NCI-H2171 treated with DMSO at 0.1 percent for 48 hours (cell line): ENCODE measurements at regions not wholly inside any gene's neighbourhood (a gene's known extent, or its start where the extent isn't known, plus 50 kb on each side); places are given as distances from the start of the nearest gene placed in this dataset.
"Not testable (repeated sequence)": the region's sequence is repeated elsewhere in the genome, so short reads cannot be mapped to it uniquely, and the experiment has no call there.

ENCODE experiments used
- DNase-seq: peaks from one replicate; lab custom pipeline; 2025; lab: John Stamatoyannopoulos, UW

DNA sequence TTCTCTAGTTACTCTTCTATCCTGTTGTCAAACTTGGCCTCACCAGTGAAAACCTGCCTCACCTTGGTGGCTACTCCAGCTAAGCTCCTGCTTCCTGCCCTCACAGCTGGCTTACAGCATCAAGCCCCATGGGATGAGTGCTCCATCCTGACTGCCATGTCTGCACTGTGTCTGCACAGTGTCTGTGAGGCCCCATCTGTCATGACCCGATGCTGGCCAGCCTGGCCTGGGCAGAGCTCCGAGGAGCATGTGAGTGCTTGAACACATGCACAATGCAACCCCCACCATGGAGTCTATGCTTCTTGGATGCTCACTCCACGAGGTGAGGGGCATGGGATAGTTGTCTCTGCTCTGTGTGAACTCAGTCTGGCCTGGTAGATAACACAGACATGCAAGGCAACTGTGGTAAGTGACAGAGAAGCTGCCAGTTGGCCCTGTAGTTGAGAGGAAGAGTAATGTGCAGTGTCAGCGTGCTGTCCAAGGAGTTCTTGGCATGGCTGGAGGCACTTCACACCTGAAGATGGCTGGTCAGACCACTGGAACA is 207.1 kb upstream of the ZNF32 start:
- DNase-seq = no peak

GRCh38 chr10:43854007-43854406 is 205.3 kb upstream of the ZNF32 start:
- DNase-seq = no peak

DNA sequence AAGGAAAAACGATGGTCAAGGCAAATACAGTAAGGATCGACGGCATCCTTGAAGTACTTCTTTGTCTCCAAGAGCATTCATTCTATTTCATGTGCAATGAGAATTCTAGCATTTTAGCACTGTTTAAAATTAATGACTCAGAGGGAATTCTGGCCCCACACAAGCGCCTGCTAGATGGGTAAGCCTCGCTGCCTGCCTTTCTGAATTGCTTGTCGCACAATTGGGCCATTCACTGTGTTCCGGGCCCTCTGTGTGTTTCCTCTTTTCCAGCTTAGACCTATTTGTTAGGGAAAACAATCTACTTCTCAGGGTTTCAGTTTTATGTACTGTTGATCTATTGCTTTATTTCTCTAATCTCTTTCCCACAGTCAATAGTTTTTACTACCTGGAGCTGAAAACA is 204.7 kb upstream of the ZNF32 start:
- no peak for DNase-seq

GRCh38 chr10:43852644-43853214 is 204.0 kb upstream of the ZNF32 start:
- no peak for DNase-seq

DNA sequence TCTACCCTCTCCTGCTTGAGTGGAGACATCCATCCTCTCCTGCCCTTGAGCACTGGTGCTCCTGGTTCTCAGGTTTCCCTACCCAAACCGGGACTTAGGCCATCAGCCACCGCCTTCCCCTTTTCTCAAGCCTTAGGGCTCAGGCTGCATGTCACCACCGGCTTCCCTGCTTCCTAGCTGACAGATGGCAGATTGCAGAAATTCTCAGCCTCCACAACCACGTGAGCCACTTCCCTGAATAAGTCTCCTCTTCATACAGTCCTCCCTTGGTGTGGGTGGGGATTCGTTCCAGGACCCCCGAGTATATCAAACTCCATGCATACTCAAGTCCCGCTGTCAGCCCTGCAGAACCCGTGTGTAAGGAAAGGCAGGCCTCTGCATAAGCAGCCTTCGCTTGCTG is 203.5 kb upstream of the ZNF32 start:
- no peak for DNase-seq

DNA sequence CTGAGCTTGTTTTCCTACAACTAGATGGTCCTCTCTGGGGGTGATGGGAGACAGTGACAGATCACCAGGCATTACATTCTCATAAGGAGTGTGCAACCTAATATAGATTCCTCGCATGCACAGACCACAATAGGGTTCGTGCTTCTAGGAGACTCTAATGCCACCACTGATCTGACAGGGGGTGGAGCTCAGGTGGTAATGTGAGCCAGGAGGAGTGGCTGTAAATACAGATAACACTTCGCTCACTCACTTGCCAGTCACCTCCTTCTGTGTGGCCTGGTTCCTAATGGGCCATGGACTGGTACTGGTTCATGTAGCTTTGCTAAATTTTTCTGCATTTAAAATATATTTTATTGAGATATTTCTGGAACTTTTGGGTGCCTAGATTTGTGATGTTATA is 202.3 kb upstream of the ZNF32 start:
- DNase-seq = no peak

DNA sequence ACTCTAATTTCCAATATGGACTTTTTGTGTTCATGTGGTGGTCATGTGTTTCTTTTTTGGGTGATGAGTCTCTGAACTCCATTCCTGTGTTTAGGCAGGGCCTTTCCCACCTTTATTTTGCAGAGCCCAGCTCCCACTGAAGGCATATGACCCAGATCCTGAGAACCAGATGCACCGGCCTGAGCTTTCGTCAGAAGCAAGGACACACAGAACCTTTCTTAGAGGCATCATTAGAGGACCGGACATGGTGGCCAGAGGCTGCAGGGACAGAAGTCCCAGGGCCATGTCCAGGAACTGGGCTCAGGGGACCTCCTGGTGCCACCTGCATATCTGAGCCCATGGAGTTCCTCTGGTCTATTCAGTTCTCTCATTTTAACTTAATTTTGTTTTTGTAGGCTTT is 200.9 kb upstream of the ZNF32 start:
- no peak for DNase-seq

GRCh38 chr10:43846968-43847367 is 198.3 kb upstream of the ZNF32 start:
- no peak for DNase-seq

DNA sequence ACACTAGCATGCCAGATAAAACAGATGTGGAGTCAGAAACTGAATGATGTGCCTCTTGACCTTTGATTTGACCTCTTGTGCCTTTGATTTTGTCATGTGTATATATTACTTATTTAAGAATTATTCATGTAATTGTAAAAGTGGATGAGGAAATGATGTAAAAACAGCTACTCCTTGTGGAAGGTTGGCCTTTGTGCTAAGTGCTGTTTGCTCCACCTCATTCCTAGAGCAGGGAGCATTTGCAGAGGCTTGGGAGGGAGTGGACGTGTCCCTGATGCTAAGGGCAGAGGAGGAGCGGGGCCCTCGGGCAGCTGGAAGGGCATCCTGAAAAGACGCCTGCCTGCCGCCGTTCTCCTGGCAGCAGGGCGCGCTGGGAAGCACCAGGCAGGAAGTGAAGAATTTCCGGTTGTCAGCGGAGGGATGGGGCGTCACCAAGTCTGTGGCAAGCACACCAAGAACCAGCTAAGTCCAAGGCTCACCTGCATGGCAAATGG is 197.6 kb upstream of the ZNF32 start:
- DNase-seq = no peak

DNA sequence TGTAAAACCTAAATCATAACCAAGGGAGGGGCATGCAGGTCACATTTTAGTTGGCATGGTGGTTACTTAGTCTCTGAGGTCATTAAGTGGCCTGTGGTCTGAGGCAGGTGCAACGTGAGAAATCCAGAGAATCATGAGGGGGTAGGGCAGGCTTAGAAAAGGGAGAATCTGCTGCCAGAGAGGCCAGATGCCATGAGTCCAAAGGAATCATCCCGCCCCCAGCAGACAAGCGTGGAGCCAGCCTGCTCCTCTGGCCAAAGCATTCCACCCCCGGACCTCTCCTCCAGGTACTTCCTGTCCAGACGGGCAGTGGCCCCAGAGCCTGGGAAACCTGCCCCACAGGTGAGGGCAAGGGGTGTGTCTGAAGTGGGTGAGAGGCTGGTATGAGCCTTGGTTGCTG is 196.4 kb upstream of the ZNF32 start:
- DNase-seq = no peak

GRCh38 chr10:43844221-43844620 is 195.5 kb upstream of the ZNF32 start:
- DNase-seq = no peak

GRCh38 chr10:43843321-43844101 is 194.8 kb upstream of the ZNF32 start:
- no peak for DNase-seq

- DNase-seq = no peak
These were observed 193.8 kb upstream of the ZNF32 start for GRCh38 chr10:43842496-43842895.

DNA sequence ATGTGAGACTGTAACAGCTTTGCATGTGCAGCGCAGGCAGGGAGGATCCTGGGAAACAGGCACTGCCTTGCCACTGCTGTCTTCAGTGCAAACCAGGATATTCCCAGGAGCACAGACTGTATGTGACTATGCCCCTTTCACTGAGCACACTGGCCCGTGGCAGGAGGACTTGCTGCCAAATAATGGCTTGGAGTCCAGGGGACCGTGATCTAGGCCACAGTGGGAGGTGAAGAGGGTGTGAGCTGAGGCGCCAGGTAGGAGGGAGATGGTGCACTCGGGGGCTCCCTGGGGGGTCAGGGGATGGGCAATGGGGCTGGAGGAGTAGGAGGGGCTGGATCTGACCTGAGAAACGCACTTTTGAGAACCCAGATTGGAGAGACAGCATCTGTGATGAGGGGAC is 193.4 kb upstream of the ZNF32 start:
- DNase-seq = no peak

DNA sequence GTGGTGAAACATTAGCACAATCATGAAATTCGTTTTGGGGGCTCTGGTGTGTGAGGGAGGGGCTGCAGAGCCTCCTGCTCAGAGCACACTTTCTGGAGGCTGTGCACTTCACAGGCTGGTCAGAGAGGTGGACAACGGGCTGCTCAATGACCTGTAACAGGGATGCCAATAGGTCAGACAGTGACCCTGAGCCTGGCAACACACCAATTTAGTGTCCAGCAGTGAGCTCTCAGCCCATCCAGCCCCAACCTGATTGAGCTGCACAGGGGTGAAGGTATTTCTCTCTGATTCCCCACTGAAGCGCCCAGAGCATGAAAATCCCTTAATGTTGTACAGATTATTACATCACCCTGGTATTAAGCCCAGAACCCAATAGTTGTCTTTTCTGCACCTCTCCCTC is 191.3 kb upstream of the ZNF32 start:
- no peak for DNase-seq

- not testable (repeated sequence) for DNase-seq
These were observed 186.1 kb upstream of the ZNF32 start for GRCh38 chr10:43834751-43835150.

GRCh38 chr10:43827853-43828252 is 179.2 kb upstream of the ZNF32 start:
- no peak for DNase-seq

DNA sequence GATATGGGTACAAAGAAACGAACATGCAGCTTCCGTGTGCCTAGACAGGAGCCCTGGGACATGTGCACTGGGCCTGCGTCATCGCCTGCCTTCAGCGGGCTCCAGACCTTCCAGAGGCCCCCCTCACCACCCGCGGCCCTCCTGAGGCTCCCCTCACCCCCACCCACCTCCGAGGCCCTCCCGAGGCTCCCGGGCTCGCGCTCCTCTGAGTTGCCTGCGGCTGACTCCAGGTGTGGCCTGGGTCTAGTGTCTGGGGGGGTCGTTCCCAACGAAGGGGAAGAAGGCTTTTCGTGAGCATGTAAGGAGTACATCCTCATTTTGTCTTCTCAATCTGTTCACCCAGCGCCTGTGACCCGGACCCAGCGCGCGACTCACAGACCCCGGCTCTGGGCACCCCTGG is 177.3 kb upstream of the ZNF32 start:
- DNase-seq = no peak

DNA sequence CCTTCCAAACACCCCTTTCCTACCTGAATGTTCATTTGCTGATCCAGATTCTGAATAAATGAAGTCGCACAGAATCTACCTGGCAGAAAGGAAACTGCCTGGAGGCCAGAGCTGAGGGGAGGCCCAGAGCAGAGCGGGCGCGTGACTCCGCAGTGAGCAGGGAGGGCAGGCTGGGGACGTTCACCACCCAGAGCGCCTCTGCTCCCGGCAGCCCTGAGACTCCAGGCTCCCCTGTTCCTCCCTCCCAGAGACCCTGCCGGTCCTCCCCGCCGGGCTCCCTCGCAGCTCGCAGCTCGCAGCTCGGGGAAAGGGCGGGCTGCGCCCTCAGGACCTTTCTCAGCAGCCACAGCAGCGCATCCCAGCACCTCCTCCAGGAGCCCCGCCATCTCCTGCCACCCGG is 176.7 kb upstream of the ZNF32 start:
- no peak for DNase-seq

DNA sequence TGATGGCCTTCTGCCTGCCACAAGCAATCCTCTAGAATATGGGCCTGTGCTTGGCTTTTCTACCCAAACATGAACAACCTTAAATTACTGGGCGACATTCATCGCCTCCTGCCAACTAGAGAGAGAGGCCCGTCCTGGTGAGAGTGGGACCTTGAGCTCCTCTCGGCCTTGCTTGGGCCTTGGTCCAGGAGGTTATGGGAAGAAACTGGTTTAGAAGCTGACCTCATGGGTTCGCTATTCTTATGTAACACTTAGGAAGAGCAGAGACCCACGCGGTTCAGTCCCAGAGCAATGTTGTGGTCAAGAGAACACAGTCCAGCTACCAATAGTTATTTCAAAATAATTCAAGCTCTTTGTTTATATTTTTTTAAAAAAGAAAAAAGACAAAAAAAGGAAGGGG is 176.3 kb upstream of the ZNF32 start:
- DNase-seq = no peak

DNA sequence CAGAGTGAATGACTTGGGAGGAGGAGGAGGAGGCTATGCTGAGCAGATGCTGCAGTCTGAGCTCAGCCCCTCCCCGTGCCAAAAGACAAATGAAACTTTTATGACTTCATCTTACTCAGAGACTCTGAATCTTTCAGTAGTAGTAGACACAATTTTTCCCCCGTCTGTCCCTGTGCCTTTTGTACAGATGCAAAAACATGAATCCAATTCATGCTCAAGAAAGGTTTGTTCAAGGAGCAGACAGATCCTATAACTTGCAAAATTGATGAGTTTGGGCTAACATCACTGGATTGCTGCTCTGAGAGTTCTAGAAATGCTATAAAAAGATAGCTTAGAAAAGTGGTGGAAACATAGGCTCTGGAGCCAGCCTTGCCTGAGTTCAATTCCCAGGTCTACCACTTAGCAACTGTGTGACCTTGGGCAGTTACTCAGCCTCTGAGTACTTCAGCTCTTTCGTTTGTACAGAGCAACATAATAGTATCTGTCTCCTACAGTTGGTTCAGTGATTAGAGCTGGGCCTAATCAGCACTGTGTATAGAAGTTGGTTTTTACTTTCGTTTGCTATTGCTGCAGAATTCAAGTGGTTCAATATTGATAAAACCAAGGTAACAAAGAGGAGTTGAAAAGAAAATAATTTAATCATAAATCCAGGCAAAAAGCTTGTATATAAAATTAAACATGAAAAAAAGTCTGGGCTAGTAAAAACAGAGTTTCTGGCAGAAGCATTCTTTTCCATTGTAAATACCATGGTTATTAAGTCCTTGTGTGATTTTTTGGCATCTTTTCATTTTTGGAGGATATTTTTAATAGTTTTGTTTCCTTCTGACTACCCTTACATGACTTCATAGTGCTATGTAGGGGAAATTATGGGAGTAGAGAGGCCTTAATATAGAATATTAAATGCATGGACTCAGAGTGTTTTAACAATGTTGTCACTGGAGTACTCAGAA is 174.2 kb upstream of the ZNF32 start:
- DNase-seq = no peak

- no peak for DNase-seq
These were observed 172.4 kb upstream of the ZNF32 start for GRCh38 chr10:43821103-43821502.
